Stomach (tissue), 8 donors: ENCODE measurements at regions not wholly inside any gene's neighbourhood (a gene's known extent, or its start where the extent isn't known, plus 50 kb on each side); places are given as distances from the start of the nearest gene placed in this dataset.

ENCODE experiments used
- DNase-seq, 2 donors: peaks; one replicate each; pipeline versions ENCODE4 v3.0.0 to v3.0.0-alpha.2; 2013 to 2019
- H3K27ac ChIP-seq, 5 donors: fragments of 200-600 bp in 4 of 5; sonication (generic) in 4 of 5; one replicate each; pipeline ENCODE4 v1.5.1; 2013 to 2019; ENCODE audit warnings: mild to moderate bottlenecking in 1 of 5, moderate library complexity in 1 of 5
- H3K27me3 ChIP-seq, 3 donors: fragments of 200-600 bp; sonication (generic); one replicate each; pipeline ENCODE4 v1.5.1; 2017 to 2019; ENCODE audit warnings: mixed run types in 1 of 3
- H3K36me3 ChIP-seq, 4 donors: fragments of 200-600 bp; sonication (generic); 1 replicate in 3 of 4; 2 replicates in 1 of 4; pipeline ENCODE4 v1.5.1; 2016 to 2019
- H3K4me1 ChIP-seq, 4 donors: fragments of 200-600 bp; sonication (generic); one replicate each; pipeline ENCODE4 v1.5.1; 2016 to 2019
- H3K4me3 ChIP-seq, 4 donors: fragments of 200-600 bp; sonication (generic) in 3 of 4; one replicate each; pipeline ENCODE4 v1.5.1; 2016 to 2019; ENCODE audit warnings: mild to moderate bottlenecking in 1 of 4
- H3K9me3 ChIP-seq, 4 donors: fragments of 200-600 bp; sonication (generic); one replicate each; pipeline ENCODE4 v1.5.1; 2016 to 2019
- EP300 ChIP-seq: sonication (generic); formaldehyde crosslinking; IDR thresholded peaks from one replicate; pipeline ENCODE4 v1.6.1; 2017; ENCODE audit warnings: antibody characterized with exemption
- POLR2A ChIP-seq, 4 donors: fragments of 450-650 bp; IDR thresholded peaks; one replicate each; pipeline ENCODE4 v1.6.1; 2016; ENCODE audit warnings: antibody characterized with exemption in 4 of 4, control low read depth in 2 of 4, mild to moderate bottlenecking in 1 of 4, moderate library complexity in 1 of 4
- POLR2AphosphoS5 ChIP-seq, 3 donors: sonication (generic); formaldehyde crosslinking; IDR thresholded peaks; one replicate each; pipeline ENCODE4 v1.6.1; 2016; ENCODE audit warnings: antibody characterized with exemption in 3 of 3
- WGBS, 5 donors: extraction: QIAGEN DNeasy Blood & Tissue Kit in 3 of 5; methylation state at CpG; one replicate each; pipeline versions ENCODE4 v1.1.5 to v1.1.7; 2013 to 2018; 5-methylcytosine and 5-hydroxymethylcytosine counted together
- intact Hi-C: fragments of 100-400 bp; cut with DNase I; formaldehyde crosslinking; loops from one replicate; pipeline ENCODE4 v1.15.1; 2023; ENCODE audit warnings: low total_unique reads
- TF ChIP-seq, protein P1 (sequence below), 7 experiments: fragments of 450-650 bp in 4 of 7; fragments of 200-600 bp in 3 of 7; sonication (generic) in 3 of 7; IDR thresholded peaks; one replicate each; pipeline ENCODE4 v1.5.1; 2016 to 2019; ENCODE audit warnings: antibody characterized with exemption in 7 of 7, control low read depth in 2 of 7, mild to moderate bottlenecking in 1 of 7
- donor health status: healthy with polysubstance abuse.
- donor health status: Bipolar disorder and iron deficiency.
- donor health status: healthy.

DNA sequence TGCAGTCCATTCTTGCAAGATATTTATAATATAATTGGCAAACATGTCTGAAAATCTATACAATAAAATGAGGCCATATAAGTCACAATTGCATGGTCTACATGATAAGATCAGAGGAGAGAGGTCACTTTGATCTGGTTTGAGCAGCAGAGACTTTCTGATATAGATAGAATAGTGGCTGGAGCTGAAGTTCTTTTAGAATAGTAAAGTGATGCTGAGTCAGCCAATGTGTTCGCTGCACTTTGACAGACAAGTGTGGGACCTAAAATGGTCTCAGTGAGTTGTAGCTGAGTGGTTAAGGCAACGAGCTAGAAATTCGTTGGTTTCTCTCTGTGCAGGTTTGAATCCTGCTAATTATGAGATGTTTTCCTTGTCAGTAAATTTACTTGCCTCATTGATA lies 257.0 kb upstream of the C11orf87 start:
- Histone ChIP-seq H3K4me3 (no peak overlapping the region), H3K27me3 (no peaks in the 10 kb centered on the region), H3K36me3 (no peaks in the 10 kb centered on the region), H3K27ac (no peak overlapping the region), H3K4me1 (no peaks in the 10 kb centered on the region), H3K9me3 (peaks cover 0 to 2% (median 0%) of the 10 kb centered on the region in 4 donors)
- WGBS, 5 donors = 70 to 86% (median 80%) methylated on average over 3 of the region's 3 CpGs
- intact Hi-C loops = no loop called here
- no peak for DNase-seq
- TF ChIP-seq POLR2AphosphoS5 (IDR thresholded peaks at IDR 0.05) (no peak), POLR2A (IDR thresholded peaks at IDR 0.05) (no peak), EP300 (no peak)
- TF ChIP-seq, protein P1, sequence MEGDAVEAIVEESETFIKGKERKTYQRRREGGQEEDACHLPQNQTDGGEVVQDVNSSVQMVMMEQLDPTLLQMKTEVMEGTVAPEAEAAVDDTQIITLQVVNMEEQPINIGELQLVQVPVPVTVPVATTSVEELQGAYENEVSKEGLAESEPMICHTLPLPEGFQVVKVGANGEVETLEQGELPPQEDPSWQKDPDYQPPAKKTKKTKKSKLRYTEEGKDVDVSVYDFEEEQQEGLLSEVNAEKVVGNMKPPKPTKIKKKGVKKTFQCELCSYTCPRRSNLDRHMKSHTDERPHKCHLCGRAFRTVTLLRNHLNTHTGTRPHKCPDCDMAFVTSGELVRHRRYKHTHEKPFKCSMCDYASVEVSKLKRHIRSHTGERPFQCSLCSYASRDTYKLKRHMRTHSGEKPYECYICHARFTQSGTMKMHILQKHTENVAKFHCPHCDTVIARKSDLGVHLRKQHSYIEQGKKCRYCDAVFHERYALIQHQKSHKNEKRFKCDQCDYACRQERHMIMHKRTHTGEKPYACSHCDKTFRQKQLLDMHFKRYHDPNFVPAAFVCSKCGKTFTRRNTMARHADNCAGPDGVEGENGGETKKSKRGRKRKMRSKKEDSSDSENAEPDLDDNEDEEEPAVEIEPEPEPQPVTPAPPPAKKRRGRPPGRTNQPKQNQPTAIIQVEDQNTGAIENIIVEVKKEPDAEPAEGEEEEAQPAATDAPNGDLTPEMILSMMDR (IDR thresholded peaks at IDR 0.05) = no peak

DNA sequence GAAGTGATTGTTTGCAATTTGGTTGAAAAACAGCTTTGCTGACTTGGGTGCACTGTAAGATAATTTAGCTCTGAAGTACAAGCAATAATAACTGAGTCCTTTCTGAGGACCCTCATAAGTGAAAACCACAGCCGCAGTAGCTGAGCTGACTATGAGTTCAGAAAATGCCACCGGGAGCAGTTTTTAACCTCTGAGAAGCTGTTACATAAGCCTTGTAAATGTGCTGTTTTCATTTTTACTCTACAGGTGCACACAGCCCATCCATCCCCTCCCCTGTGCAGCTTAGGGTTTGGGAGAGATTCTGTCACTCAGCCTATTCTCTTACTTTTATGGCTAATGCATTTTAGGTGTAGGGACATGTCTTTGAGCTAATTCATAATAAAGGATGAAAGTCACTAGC lies 255.5 kb upstream of the C11orf87 start:
- Histone ChIP-seq H3K9me3 (no peaks in the 10 kb centered on the region), H3K4me3 (no peak overlapping the region), H3K27me3 (no peaks in the 10 kb centered on the region), H3K36me3 (no peaks in the 10 kb centered on the region), H3K27ac (no peak overlapping the region), H3K4me1 (no peaks in the 10 kb centered on the region)
- TF ChIP-seq POLR2AphosphoS5 (IDR thresholded peaks at IDR 0.05) = no peak
- TF ChIP-seq, protein P1 (IDR thresholded peaks at IDR 0.05) = no peak
- no peak for TF ChIP-seq EP300
- TF ChIP-seq POLR2A (IDR thresholded peaks at IDR 0.05) = no peak
- DNase-seq = no peak
- 83 to 89% (median 88%) methylated on average over 2 of the region's 2 CpGs for WGBS, 5 donors
- intact Hi-C loops = no loop called here

DNA sequence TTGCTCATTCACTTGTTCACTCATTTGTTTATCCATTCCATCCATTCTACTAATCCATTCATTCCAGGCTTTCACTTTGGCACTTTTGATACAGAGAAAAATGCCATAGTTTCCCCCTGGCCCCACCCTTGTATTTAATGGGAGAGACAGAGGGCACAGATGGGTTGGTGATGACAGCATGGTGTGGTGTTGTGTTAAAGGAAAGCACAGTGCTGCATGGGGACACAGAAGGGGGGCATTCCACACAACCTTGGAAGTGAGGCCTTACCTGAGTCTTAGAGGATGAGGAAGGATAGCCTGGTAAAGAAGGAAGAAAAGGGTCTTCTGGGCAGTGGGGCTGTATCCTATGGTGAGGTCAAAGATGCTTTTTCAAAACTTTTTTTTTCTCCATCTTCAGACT lies 248.5 kb upstream of the C11orf87 start:
- no peak overlapping the region for H3K27ac ChIP-seq
- H3K4me1 ChIP-seq = no peaks in the 10 kb centered on the region
- TF ChIP-seq POLR2A (IDR thresholded peaks at IDR 0.05) (no peak), POLR2AphosphoS5 (IDR thresholded peaks at IDR 0.05) (no peak), EP300 (no peak)
- TF ChIP-seq, protein P1 (IDR thresholded peaks at IDR 0.05) = no peak
- H3K36me3 ChIP-seq = no peaks in the 10 kb centered on the region
- no peak for DNase-seq
- no peak overlapping the region for H3K4me3 ChIP-seq
- intact Hi-C loops = no loop called here
- no peaks in the 10 kb centered on the region for H3K9me3 ChIP-seq
- H3K27me3 ChIP-seq = no peaks in the 10 kb centered on the region

DNA sequence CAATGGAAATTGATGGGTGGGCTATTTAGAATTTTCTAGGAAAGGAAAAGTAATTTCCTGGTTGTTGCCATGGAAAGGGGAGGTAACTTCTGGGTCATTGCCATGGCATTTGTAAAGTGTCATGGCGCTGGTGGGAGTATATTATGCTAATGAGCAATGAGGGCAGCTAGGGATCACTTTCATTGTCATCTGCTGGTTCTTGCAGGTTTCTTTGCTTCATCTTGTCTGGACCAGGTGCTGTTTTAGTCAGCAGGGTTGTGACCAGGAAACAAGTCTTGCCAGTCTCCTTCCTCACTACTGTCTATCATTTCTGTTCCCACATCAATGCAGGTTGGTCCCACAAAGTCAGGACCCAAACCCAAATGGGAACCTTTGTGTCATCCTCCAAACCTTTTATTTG lies 237.6 kb upstream of the C11orf87 start:
- no peaks in the 10 kb centered on the region for H3K36me3 ChIP-seq
- intact Hi-C loops = no loop called here
- WGBS, 5 donors = 93 to 100% (median 95%) methylated on average over 1 of the region's 1 CpG
- no peak for DNase-seq
- peaks cover 0 to 7% (median 3%) of the 10 kb centered on the region in 4 donors for H3K9me3 ChIP-seq
- TF ChIP-seq EP300 = no peak
- TF ChIP-seq, protein P1 (IDR thresholded peaks at IDR 0.05) = no peak
- TF ChIP-seq POLR2A (IDR thresholded peaks at IDR 0.05) = no peak
- TF ChIP-seq POLR2AphosphoS5 (IDR thresholded peaks at IDR 0.05) = no peak
- H3K4me3 ChIP-seq = no peak overlapping the region
- H3K27ac ChIP-seq = no peak overlapping the region
- H3K4me1 ChIP-seq = no peaks in the 10 kb centered on the region
- H3K27me3 ChIP-seq = no peaks in the 10 kb centered on the region
